ENCODE measurements at regions not wholly inside any gene's neighbourhood (a gene's known extent, or its start where the extent isn't known, plus 50 kb on each side); places are given as distances from the start of the nearest gene placed in this dataset.

GRCh38 chr4:188986271-188986689 is 847.0 kb downstream of the TRIML1 start:
- no peaks in the 10 kb centered on the region for H3K36me3 ChIP-seq
- no peak overlapping the region for H3K27ac ChIP-seq
- H3K27me3 ChIP-seq: no peaks in the 10 kb centered on the region
- no peak for DNase-seq
- 52 to 58% methylated on average over 2 of the region's 2 CpGs for WGBS, 2 donors
- no peaks in the 10 kb centered on the region for H3K4me1 ChIP-seq
- intact Hi-C loops (cut with DNase I): no loop called here
- no peak overlapping the region for H3K4me3 ChIP-seq
- peaks cover 0 to 7% (median 2%) of the 10 kb centered on the region in 4 donors for H3K9me3 ChIP-seq
- TF ChIP-seq EP300 (IDR thresholded peaks at IDR 0.05) (no peak), POLR2A (IDR thresholded peaks at IDR 0.05) (no peak), POLR2AphosphoS5 (IDR thresholded peaks at IDR 0.05) (no peak)
- TF ChIP-seq, protein P1, sequence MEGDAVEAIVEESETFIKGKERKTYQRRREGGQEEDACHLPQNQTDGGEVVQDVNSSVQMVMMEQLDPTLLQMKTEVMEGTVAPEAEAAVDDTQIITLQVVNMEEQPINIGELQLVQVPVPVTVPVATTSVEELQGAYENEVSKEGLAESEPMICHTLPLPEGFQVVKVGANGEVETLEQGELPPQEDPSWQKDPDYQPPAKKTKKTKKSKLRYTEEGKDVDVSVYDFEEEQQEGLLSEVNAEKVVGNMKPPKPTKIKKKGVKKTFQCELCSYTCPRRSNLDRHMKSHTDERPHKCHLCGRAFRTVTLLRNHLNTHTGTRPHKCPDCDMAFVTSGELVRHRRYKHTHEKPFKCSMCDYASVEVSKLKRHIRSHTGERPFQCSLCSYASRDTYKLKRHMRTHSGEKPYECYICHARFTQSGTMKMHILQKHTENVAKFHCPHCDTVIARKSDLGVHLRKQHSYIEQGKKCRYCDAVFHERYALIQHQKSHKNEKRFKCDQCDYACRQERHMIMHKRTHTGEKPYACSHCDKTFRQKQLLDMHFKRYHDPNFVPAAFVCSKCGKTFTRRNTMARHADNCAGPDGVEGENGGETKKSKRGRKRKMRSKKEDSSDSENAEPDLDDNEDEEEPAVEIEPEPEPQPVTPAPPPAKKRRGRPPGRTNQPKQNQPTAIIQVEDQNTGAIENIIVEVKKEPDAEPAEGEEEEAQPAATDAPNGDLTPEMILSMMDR (IDR thresholded peaks at IDR 0.05): no peak

DNA sequence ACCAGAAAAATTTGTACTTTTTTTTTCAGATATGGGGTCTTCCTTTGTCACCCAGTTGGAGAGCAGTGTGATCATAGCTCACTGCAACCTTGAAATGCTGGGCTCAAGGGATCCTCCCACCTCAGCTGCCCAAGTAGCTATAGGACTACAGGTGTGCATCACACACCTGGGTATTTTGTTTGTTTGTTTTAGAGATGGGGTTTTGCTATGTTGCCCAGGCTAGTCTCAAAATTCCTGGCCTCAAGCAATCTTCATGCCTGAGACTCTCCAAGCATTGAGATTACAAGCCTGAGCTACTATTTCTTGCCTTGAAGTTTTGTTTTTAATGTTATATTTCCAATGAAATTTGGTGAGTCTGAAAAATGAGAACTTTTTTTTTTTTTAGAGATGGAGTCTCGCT is 847.8 kb downstream of the TRIML1 start:
- Histone ChIP-seq H3K4me1 (no peaks in the 10 kb centered on the region), H3K4me3 (no peak overlapping the region), H3K36me3 (no peaks in the 10 kb centered on the region), H3K27ac (no peak overlapping the region), H3K9me3 (peaks cover 0 to 7% (median 2%) of the 10 kb centered on the region in 4 donors), H3K27me3 (no peaks in the 10 kb centered on the region)
- WGBS, 2 donors: 92 to 94% methylated on average over 1 of the region's 1 CpG
- TF ChIP-seq POLR2AphosphoS5 (IDR thresholded peaks at IDR 0.05) (no peak), POLR2A (IDR thresholded peaks at IDR 0.05) (no peak), EP300 (IDR thresholded peaks at IDR 0.05) (no peak)
- TF ChIP-seq, protein P1 (IDR thresholded peaks at IDR 0.05): no peak
- no peak for DNase-seq
- intact Hi-C loops (cut with DNase I): no loop called here

GRCh38 chr4:188988131-188988530 is 848.9 kb downstream of the TRIML1 start:
- TF ChIP-seq EP300 (IDR thresholded peaks at IDR 0.05): no peak
- no peak for TF ChIP-seq POLR2AphosphoS5 (IDR thresholded peaks at IDR 0.05)
- TF ChIP-seq, protein P1 (IDR thresholded peaks at IDR 0.05): no peak
- no peak for TF ChIP-seq POLR2A (IDR thresholded peaks at IDR 0.05)
- Histone ChIP-seq H3K27me3 (no peaks in the 10 kb centered on the region), H3K4me1 (no peaks in the 10 kb centered on the region), H3K9me3 (peaks cover 0 to 7% (median 2%) of the 10 kb centered on the region in 4 donors), H3K36me3 (no peaks in the 10 kb centered on the region), H3K4me3 (no peak overlapping the region), H3K27ac (no peak overlapping the region)
- WGBS, 2 donors: 89 to 92% methylated on average over 8 of the region's 8 CpGs
- no peak for DNase-seq
- intact Hi-C loops (cut with DNase I): no loop called here

DNA sequence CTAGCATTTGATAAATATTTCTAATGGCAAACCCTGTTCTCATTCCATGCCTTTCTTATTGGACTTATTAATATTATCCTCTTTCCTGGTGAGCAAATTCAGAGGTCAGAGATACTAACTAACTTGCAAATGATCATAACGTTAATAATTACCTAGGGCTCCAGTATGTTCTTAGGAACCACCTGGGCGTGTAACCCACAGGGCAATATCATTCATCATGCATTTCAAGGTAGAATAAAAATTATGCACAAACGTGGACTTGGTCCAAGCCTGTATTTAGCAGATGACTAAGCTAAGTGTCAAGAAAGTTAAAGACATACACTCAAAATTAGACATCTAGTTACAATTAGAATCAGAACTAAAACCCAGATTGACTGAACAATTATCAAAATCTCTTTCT is 850.1 kb downstream of the TRIML1 start:
- Histone ChIP-seq H3K36me3 (no peaks in the 10 kb centered on the region), H3K27ac (no peak overlapping the region), H3K9me3 (peaks cover 0 to 7% (median 2%) of the 10 kb centered on the region in 4 donors), H3K4me3 (no peak overlapping the region), H3K4me1 (no peaks in the 10 kb centered on the region), H3K27me3 (no peaks in the 10 kb centered on the region)
- no peak for DNase-seq
- WGBS, 2 donors: 24 to 62% methylated on average over 3 of the region's 3 CpGs
- TF ChIP-seq EP300 (IDR thresholded peaks at IDR 0.05) (no peak), POLR2AphosphoS5 (IDR thresholded peaks at IDR 0.05) (no peak), POLR2A (IDR thresholded peaks at IDR 0.05) (no peak)
- TF ChIP-seq, protein P1 (IDR thresholded peaks at IDR 0.05): no peak
- intact Hi-C loops (cut with DNase I): no loop called here

GRCh38 chr4:188992706-188993105 is 853.5 kb downstream of the TRIML1 start:
- no peak overlapping the region for H3K4me3 ChIP-seq
- H3K36me3 ChIP-seq: no peaks in the 10 kb centered on the region
- H3K9me3 ChIP-seq: no peaks in the 10 kb centered on the region
- H3K27me3 ChIP-seq: no peaks in the 10 kb centered on the region
- intact Hi-C loops (cut with DNase I): no loop called here
- H3K4me1 ChIP-seq: no peaks in the 10 kb centered on the region
- 74 to 76% methylated on average over 1 of the region's 1 CpG for WGBS, 2 donors
- H3K27ac ChIP-seq: no peak overlapping the region
- DNase-seq: no peak
- no peak for TF ChIP-seq POLR2AphosphoS5 (IDR thresholded peaks at IDR 0.05)
- TF ChIP-seq, protein P1 (IDR thresholded peaks at IDR 0.05): no peak
- TF ChIP-seq EP300 (IDR thresholded peaks at IDR 0.05): no peak
- TF ChIP-seq POLR2A (IDR thresholded peaks at IDR 0.05): no peak
